Ovary (tissue), 3 donors: ENCODE measurements at regions not wholly inside any gene's neighbourhood (a gene's known extent, or its start where the extent isn't known, plus 50 kb on each side); places are given as distances from the start of the nearest gene placed in this dataset.

Experiments
- CTCF ChIP-seq, 3 donors: fragments of 450-650 bp in 2 of 3; fragments of 200-600 bp in 1 of 3; IDR thresholded peaks; one replicate each; pipeline versions ENCODE4 v1.5.1 to v1.8.0; 2016 to 2022; ENCODE audit warnings: antibody characterized with exemption in 3 of 3, mild to moderate bottlenecking in 1 of 3
- EP300 ChIP-seq: sonication (generic); formaldehyde crosslinking; IDR thresholded peaks from one replicate; pipeline ENCODE4 v1.6.1; 2017; ENCODE audit warnings: antibody characterized with exemption
- POLR2A ChIP-seq: fragments of 450-650 bp; IDR thresholded peaks from one replicate; pipeline ENCODE4 v1.6.1; 2017; ENCODE audit warnings: antibody characterized with exemption, mild to moderate bottlenecking, moderate library complexity
- donor health status: DM: no; HTN: no; CAD: no.

DNA sequence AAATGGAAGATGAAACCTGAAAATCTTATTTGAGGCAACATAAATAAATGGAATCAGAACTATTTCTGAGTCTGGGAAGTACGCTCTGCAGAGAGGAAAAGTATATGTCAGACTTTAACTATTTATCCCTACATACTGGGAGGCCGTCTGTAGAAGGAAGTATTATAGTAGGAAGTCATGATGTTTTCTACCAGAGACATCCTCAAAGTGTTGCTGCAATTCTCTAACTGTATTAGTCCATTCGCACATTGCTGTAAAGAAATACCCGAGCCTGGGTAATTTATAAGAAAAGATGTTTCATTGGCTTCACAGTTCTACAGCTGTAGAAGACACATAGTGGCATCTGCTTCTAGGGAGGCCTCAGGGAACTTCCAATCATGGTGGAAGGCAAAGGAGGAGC, 88.7 kb upstream of the TBL1X start:
- TF ChIP-seq CTCF (IDR thresholded peaks at IDR 0.05) (no peak), EP300 (no peak), POLR2A (no peak)
